ENCODE measurements at regions not wholly inside any gene's neighbourhood (a gene's known extent, or its start where the extent isn't known, plus 50 kb on each side); places are given as distances from the start of the nearest gene placed in this dataset.
"Not testable (repeated sequence)": the region's sequence is repeated elsewhere in the genome, so short reads cannot be mapped to it uniquely, and the experiment has no call there.

- no peaks in the 10 kb centered on the region for H3F3A ChIP-seq (ENCODE audit: insufficient read depth, low read length, poor library complexity, severe bottlenecking)
- H3K9me2 ChIP-seq (ENCODE audit: insufficient read depth, low read length), result no peaks in the 10 kb centered on the region
- H3K36me3 ChIP-seq (ENCODE audit: insufficient read depth, low read length), result no peaks in the 10 kb centered on the region
- no peak overlapping the region for H2AFZ ChIP-seq (ENCODE audit: low read depth, low read length)
- no peaks in the 10 kb centered on the region for H3K79me2 ChIP-seq (replicated peaks; ENCODE audit: insufficient read depth, low read length)
- H3K27me3 ChIP-seq (ENCODE audit: insufficient read depth, low read depth, low read length), result no peaks in the 10 kb centered on the region
- H3K9me3 ChIP-seq (ENCODE audit: low read length), result no peaks in the 10 kb centered on the region
- H4K20me1 ChIP-seq (ENCODE audit: insufficient read depth), result no peaks in the 10 kb centered on the region
- no peak overlapping the region for H3K9ac ChIP-seq (ENCODE audit: low read length)
- TF ChIP-seq SMC3 (conservative IDR thresholded peaks at IDR 0.05; ENCODE audit: poor library complexity) (no peak), TAF1 (IDR thresholded peaks at IDR 0.05; ENCODE audit: low read depth) (no peak), RAD21 (conservative IDR thresholded peaks at IDR 0.05) (no peak), EZH2 (IDR thresholded peaks at IDR 0.05; ENCODE audit: borderline replicate concordance, insufficient read depth, low read length, poor library complexity, severe bottlenecking) (no peak), EP300 (conservative IDR thresholded peaks at IDR 0.05; ENCODE audit: poor library complexity, severe bottlenecking) (no peak), MXI1 (conservative IDR thresholded peaks at IDR 0.05; ENCODE audit: poor library complexity, severe bottlenecking) (no peak), POLR2AphosphoS5 (IDR thresholded peaks at IDR 0.05) (no peak)
- TF ChIP-seq, protein P1, sequence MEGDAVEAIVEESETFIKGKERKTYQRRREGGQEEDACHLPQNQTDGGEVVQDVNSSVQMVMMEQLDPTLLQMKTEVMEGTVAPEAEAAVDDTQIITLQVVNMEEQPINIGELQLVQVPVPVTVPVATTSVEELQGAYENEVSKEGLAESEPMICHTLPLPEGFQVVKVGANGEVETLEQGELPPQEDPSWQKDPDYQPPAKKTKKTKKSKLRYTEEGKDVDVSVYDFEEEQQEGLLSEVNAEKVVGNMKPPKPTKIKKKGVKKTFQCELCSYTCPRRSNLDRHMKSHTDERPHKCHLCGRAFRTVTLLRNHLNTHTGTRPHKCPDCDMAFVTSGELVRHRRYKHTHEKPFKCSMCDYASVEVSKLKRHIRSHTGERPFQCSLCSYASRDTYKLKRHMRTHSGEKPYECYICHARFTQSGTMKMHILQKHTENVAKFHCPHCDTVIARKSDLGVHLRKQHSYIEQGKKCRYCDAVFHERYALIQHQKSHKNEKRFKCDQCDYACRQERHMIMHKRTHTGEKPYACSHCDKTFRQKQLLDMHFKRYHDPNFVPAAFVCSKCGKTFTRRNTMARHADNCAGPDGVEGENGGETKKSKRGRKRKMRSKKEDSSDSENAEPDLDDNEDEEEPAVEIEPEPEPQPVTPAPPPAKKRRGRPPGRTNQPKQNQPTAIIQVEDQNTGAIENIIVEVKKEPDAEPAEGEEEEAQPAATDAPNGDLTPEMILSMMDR (IDR thresholded peaks at IDR 0.05; ENCODE audit: poor library complexity, severe bottlenecking), result no peak
- TF ChIP-seq, protein P2, sequence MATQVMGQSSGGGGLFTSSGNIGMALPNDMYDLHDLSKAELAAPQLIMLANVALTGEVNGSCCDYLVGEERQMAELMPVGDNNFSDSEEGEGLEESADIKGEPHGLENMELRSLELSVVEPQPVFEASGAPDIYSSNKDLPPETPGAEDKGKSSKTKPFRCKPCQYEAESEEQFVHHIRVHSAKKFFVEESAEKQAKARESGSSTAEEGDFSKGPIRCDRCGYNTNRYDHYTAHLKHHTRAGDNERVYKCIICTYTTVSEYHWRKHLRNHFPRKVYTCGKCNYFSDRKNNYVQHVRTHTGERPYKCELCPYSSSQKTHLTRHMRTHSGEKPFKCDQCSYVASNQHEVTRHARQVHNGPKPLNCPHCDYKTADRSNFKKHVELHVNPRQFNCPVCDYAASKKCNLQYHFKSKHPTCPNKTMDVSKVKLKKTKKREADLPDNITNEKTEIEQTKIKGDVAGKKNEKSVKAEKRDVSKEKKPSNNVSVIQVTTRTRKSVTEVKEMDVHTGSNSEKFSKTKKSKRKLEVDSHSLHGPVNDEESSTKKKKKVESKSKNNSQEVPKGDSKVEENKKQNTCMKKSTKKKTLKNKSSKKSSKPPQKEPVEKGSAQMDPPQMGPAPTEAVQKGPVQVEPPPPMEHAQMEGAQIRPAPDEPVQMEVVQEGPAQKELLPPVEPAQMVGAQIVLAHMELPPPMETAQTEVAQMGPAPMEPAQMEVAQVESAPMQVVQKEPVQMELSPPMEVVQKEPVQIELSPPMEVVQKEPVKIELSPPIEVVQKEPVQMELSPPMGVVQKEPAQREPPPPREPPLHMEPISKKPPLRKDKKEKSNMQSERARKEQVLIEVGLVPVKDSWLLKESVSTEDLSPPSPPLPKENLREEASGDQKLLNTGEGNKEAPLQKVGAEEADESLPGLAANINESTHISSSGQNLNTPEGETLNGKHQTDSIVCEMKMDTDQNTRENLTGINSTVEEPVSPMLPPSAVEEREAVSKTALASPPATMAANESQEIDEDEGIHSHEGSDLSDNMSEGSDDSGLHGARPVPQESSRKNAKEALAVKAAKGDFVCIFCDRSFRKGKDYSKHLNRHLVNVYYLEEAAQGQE (IDR thresholded peaks at IDR 0.05; ENCODE audit: borderline replicate concordance), result no peak
- no peak overlapping the region for H3K4me2 ChIP-seq (ENCODE audit: low read length)
- H3K4me3 ChIP-seq (ENCODE audit: low read length), result no peak overlapping the region
- no peak overlapping the region for H3K27ac ChIP-seq (ENCODE audit: low read length)
Measured at GRCh38 chr5:136816327-136816726, 451.0 kb upstream of the TRPC7 start.

DNA sequence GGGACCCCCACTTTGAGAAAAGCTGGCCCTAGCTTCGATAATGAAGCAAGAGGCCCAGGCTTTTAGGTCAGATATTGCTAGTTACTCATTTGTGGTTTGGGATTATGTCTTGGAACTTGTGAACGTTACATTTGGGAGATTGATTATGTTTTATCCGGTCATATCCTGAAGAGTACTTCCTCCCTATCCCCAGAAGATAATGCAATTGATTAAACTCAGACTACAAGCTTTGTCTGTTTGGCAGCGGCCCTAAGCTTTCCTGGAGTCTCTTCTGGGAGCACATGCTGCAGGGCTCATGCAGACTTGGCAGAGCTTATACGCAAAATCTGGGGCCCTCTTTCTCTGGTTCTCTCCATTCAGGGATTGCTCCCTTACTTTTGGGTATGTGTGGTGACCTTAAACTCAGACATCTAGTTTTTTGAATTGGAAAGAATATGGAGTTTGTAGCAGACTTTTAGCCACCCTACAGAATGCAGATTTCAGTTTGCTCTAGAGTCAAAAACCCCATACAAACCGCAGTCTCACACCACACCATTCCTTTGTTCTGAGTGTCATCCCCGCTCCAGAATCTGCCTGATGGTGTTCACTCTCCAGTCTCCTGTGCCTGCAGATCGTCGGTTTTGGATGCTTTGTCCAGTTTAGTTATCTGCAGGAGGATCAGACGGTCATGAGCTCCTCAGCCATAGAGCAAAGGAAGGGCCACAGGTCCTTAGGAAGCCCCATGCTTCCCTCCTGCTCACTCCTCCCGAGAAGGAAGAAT lies 449.5 kb upstream of the TRPC7 start:
- Histone ChIP-seq H2AFZ (ENCODE audit: low read depth, low read length) (no peak overlapping the region), H3K36me3 (ENCODE audit: insufficient read depth, low read length) (no peaks in the 10 kb centered on the region), H3K4me2 (ENCODE audit: low read length) (no peak overlapping the region), H3K4me3 (ENCODE audit: low read length) (no peak overlapping the region), H3K79me2 (replicated peaks; ENCODE audit: insufficient read depth, low read length) (no peaks in the 10 kb centered on the region), H3F3A (ENCODE audit: insufficient read depth, low read length, poor library complexity, severe bottlenecking) (no peaks in the 10 kb centered on the region), H3K27ac (ENCODE audit: low read length) (no peak overlapping the region), H4K20me1 (ENCODE audit: insufficient read depth) (no peaks in the 10 kb centered on the region), H3K9me3 (ENCODE audit: low read length) (no peaks in the 10 kb centered on the region), H3K9ac (ENCODE audit: low read length) (no peak overlapping the region), H3K27me3 (ENCODE audit: insufficient read depth, low read depth, low read length) (no peaks in the 10 kb centered on the region), H3K9me2 (ENCODE audit: insufficient read depth, low read length) (no peaks in the 10 kb centered on the region)
- TF ChIP-seq EZH2 (IDR thresholded peaks at IDR 0.05; ENCODE audit: borderline replicate concordance, insufficient read depth, low read length, poor library complexity, severe bottlenecking), result no peak
- no peak for TF ChIP-seq POLR2AphosphoS5 (IDR thresholded peaks at IDR 0.05)
- TF ChIP-seq EP300 (conservative IDR thresholded peaks at IDR 0.05; ENCODE audit: poor library complexity, severe bottlenecking), result no peak
- no peak for TF ChIP-seq SMC3 (conservative IDR thresholded peaks at IDR 0.05; ENCODE audit: poor library complexity)
- no peak for TF ChIP-seq MXI1 (conservative IDR thresholded peaks at IDR 0.05; ENCODE audit: poor library complexity, severe bottlenecking)
- TF ChIP-seq, protein P2 (IDR thresholded peaks at IDR 0.05; ENCODE audit: borderline replicate concordance), result no peak
- TF ChIP-seq RAD21 (conservative IDR thresholded peaks at IDR 0.05), result no peak
- TF ChIP-seq TAF1 (IDR thresholded peaks at IDR 0.05; ENCODE audit: low read depth), result no peak
- TF ChIP-seq, protein P1 (IDR thresholded peaks at IDR 0.05; ENCODE audit: poor library complexity, severe bottlenecking), result no peak

- not testable (repeated sequence) for H3K36me3 ChIP-seq (ENCODE audit: insufficient read depth, low read length); H3F3A ChIP-seq (ENCODE audit: insufficient read depth, low read length, poor library complexity, severe bottlenecking); H3K9me3 ChIP-seq (ENCODE audit: low read length)
Measured at GRCh38 chr5:136812270-136812669, 446.9 kb upstream of the TRPC7 start.

More at GRCh38 chr5:136812270-136812669, 446.9 kb upstream of the TRPC7 start:
- H3K9ac ChIP-seq (ENCODE audit: low read length); H4K20me1 ChIP-seq (ENCODE audit: insufficient read depth); H3K79me2 ChIP-seq (replicated peaks; ENCODE audit: insufficient read depth, low read length); H3K27me3 ChIP-seq (ENCODE audit: insufficient read depth, low read depth, low read length); H3K4me3 ChIP-seq (ENCODE audit: low read length); H2AFZ ChIP-seq (ENCODE audit: low read depth, low read length); H3K27ac ChIP-seq (ENCODE audit: low read length); H3K4me2 ChIP-seq (ENCODE audit: low read length); H3K9me2 ChIP-seq (ENCODE audit: insufficient read depth, low read length): not testable (repeated sequence)

Measured in neural cell (in vitro differentiated cells).